ENCODE measurements at regions not wholly inside any gene's neighbourhood (a gene's known extent, or its start where the extent isn't known, plus 50 kb on each side); places are given as distances from the start of the nearest gene placed in this dataset.
"Not testable (repeated sequence)": the region's sequence is repeated elsewhere in the genome, so short reads cannot be mapped to it uniquely, and the experiment has no call there.

GRCh38 chr5:19233573-19233972 lies 754.4 kb downstream of the CDH18 start:
- no peak for DNase-seq (ENCODE audit: low spot score)

GRCh38 chr5:19235101-19235584 lies 752.9 kb downstream of the CDH18 start:
- DNase-seq (ENCODE audit: low spot score): no peak

GRCh38 chr5:19240170-19240569 lies 747.8 kb downstream of the CDH18 start:
- DNase-seq (ENCODE audit: low spot score): no peak

- no peak for DNase-seq (ENCODE audit: low spot score)
These were observed 746.3 kb downstream of the CDH18 start for GRCh38 chr5:19241690-19242089.

GRCh38 chr5:19246191-19246590 lies 741.8 kb downstream of the CDH18 start:
- not testable (repeated sequence) for DNase-seq (ENCODE audit: low spot score)

GRCh38 chr5:19247302-19247701 lies 740.7 kb downstream of the CDH18 start:
- no peak for DNase-seq (ENCODE audit: low spot score)

- no peak for DNase-seq (ENCODE audit: low spot score)
These were observed 732.0 kb downstream of the CDH18 start for GRCh38 chr5:19256036-19256435.

- no peak for DNase-seq (ENCODE audit: low spot score)
These were observed 729.3 kb downstream of the CDH18 start for GRCh38 chr5:19258686-19259085.

GRCh38 chr5:19261879-19262278 lies 726.1 kb downstream of the CDH18 start:
- DNase-seq (ENCODE audit: low spot score): no peak

- no peak for DNase-seq (ENCODE audit: low spot score)
These were observed 723.2 kb downstream of the CDH18 start for GRCh38 chr5:19264821-19265220.

GRCh38 chr5:19266791-19267190 lies 721.2 kb downstream of the CDH18 start:
- DNase-seq (ENCODE audit: low spot score): no peak

- DNase-seq (ENCODE audit: low spot score): no peak
These were observed 717.8 kb downstream of the CDH18 start for GRCh38 chr5:19270153-19270552.

GRCh38 chr5:19274578-19274977 lies 713.4 kb downstream of the CDH18 start:
- no peak for DNase-seq (ENCODE audit: low spot score)

GRCh38 chr5:19285286-19285685 lies 702.7 kb downstream of the CDH18 start:
- DNase-seq (ENCODE audit: low spot score): no peak

- not testable (repeated sequence) for DNase-seq (ENCODE audit: low spot score)
These were observed 700.3 kb downstream of the CDH18 start for GRCh38 chr5:19287548-19288277.

GRCh38 chr5:19288311-19288710 lies 699.7 kb downstream of the CDH18 start:
- DNase-seq (ENCODE audit: low spot score): peak; percentile 4

GRCh38 chr5:19297934-19298333 lies 690.1 kb downstream of the CDH18 start:
- no peak for DNase-seq (ENCODE audit: low spot score)

- DNase-seq (ENCODE audit: low spot score): no peak
These were observed 686.7 kb downstream of the CDH18 start for GRCh38 chr5:19301271-19301670.

GRCh38 chr5:19314840-19315239 lies 673.2 kb downstream of the CDH18 start:
- DNase-seq (ENCODE audit: low spot score): no peak

- no peak for DNase-seq (ENCODE audit: low spot score)
These were observed 668.7 kb downstream of the CDH18 start for GRCh38 chr5:19319252-19319651.

- DNase-seq (ENCODE audit: low spot score): no peak
These were observed 665.1 kb downstream of the CDH18 start for GRCh38 chr5:19322716-19323485.

GRCh38 chr5:19334278-19334677 lies 653.7 kb downstream of the CDH18 start:
- no peak for DNase-seq (ENCODE audit: low spot score)

- DNase-seq (ENCODE audit: low spot score): no peak
These were observed 645.1 kb downstream of the CDH18 start for GRCh38 chr5:19342942-19343341.

All from HuH-7 (cell line).